Peyer's patch (tissue), 4 donors: ENCODE measurements at regions not wholly inside any gene's neighbourhood (a gene's known extent, or its start where the extent isn't known, plus 50 kb on each side); places are given as distances from the start of the nearest gene placed in this dataset.

Experiments
- DNase-seq, 3 donors: peaks; one replicate each; pipeline ENCODE4 v3.0.0-alpha.2; 2017 to 2019
- H3K27ac ChIP-seq, 4 donors: fragments of 200-600 bp; sonication (generic); one replicate each; pipeline ENCODE4 v1.5.1; 2016 to 2019
- H3K27me3 ChIP-seq, 2 donors: fragments of 200-600 bp; sonication (generic); one replicate each; pipeline ENCODE4 v1.5.1; 2019
- H3K36me3 ChIP-seq, 3 donors: fragments of 200-600 bp; sonication (generic); one replicate each; pipeline ENCODE4 v1.5.1; 2016 to 2019
- H3K4me1 ChIP-seq, 4 donors: fragments of 200-600 bp; sonication (generic); one replicate each; pipeline ENCODE4 v1.5.1; 2016 to 2019
- H3K4me3 ChIP-seq, 4 donors: fragments of 200-600 bp; sonication (generic); 1 replicate in 3 of 4; 2 replicates in 1 of 4; pipeline ENCODE4 v1.5.1; 2016 to 2019; ENCODE audit warnings: mild to moderate bottlenecking in 1 of 4
- H3K9me3 ChIP-seq, 4 donors: fragments of 200-600 bp; sonication (generic); one replicate each; pipeline ENCODE4 v1.5.1; 2016 to 2019; ENCODE audit warnings: mild to moderate bottlenecking in 1 of 4
- CTCF ChIP-seq, 6 experiments: fragments of 450-650 bp in 4 of 6; fragments of 200-600 bp in 2 of 6; sonication (generic) in 1 of 6; IDR thresholded peaks; one replicate each; pipeline ENCODE4 v1.5.1; 2017 to 2019; ENCODE audit warnings: antibody characterized with exemption in 6 of 6, mild to moderate bottlenecking in 3 of 6, moderate library complexity in 1 of 6
- POLR2A ChIP-seq, 2 donors: fragments of 450-650 bp; IDR thresholded peaks; one replicate each; pipeline ENCODE4 v1.5.1; 2017; ENCODE audit warnings: antibody characterized with exemption in 2 of 2, mild to moderate bottlenecking in 2 of 2, moderate library complexity in 2 of 2

GRCh38 chr1:56115701-56116100 lies 463.7 kb downstream of the PLPP3 start:
- no peak overlapping the region for H3K27ac ChIP-seq
- no peaks in the 10 kb centered on the region for H3K4me1 ChIP-seq
- H3K27me3 ChIP-seq = no peaks in the 10 kb centered on the region
- TF ChIP-seq CTCF (IDR thresholded peaks at IDR 0.05) (no peak), POLR2A (IDR thresholded peaks at IDR 0.05) (no peak)
- H3K36me3 ChIP-seq = no peaks in the 10 kb centered on the region
- DNase-seq = no peak
- no peaks in the 10 kb centered on the region for H3K9me3 ChIP-seq
- H3K4me3 ChIP-seq = no peak overlapping the region

GRCh38 chr1:56113679-56114078 lies 465.7 kb downstream of the PLPP3 start:
- no peak overlapping the region for H3K4me3 ChIP-seq
- no peak for DNase-seq
- H3K9me3 ChIP-seq = no peaks in the 10 kb centered on the region
- H3K4me1 ChIP-seq = no peaks in the 10 kb centered on the region
- TF ChIP-seq CTCF (IDR thresholded peaks at IDR 0.05) (no peak), POLR2A (IDR thresholded peaks at IDR 0.05) (no peak)
- no peaks in the 10 kb centered on the region for H3K27me3 ChIP-seq
- no peak overlapping the region for H3K27ac ChIP-seq
- no peaks in the 10 kb centered on the region for H3K36me3 ChIP-seq

- Histone ChIP-seq H3K27ac (no peak overlapping the region), H3K9me3 (no peaks in the 10 kb centered on the region), H3K4me1 (no peaks in the 10 kb centered on the region), H3K27me3 (no peaks in the 10 kb centered on the region), H3K4me3 (no peak overlapping the region), H3K36me3 (no peaks in the 10 kb centered on the region)
- DNase-seq = no peak
- TF ChIP-seq POLR2A (IDR thresholded peaks at IDR 0.05) = no peak
- no peak for TF ChIP-seq CTCF (IDR thresholded peaks at IDR 0.05)
Observed at GRCh38 chr1:56107275-56107638, 472.1 kb downstream of the PLPP3 start.

- Histone ChIP-seq H3K4me1 (no peaks in the 10 kb centered on the region), H3K4me3 (no peak overlapping the region), H3K27ac (no peak overlapping the region), H3K9me3 (no peaks in the 10 kb centered on the region), H3K27me3 (no peaks in the 10 kb centered on the region), H3K36me3 (no peaks in the 10 kb centered on the region)
- TF ChIP-seq POLR2A (IDR thresholded peaks at IDR 0.05) (no peak), CTCF (IDR thresholded peaks at IDR 0.05) (no peak)
- DNase-seq = no peak
Observed at GRCh38 chr1:56106531-56107274, 472.7 kb downstream of the PLPP3 start.

GRCh38 chr1:56105397-56105796 lies 474.0 kb downstream of the PLPP3 start:
- H3K4me1 ChIP-seq = no peaks in the 10 kb centered on the region
- H3K4me3 ChIP-seq = no peak overlapping the region
- no peaks in the 10 kb centered on the region for H3K27me3 ChIP-seq
- H3K27ac ChIP-seq = no peak overlapping the region
- H3K9me3 ChIP-seq = no peaks in the 10 kb centered on the region
- no peak for DNase-seq
- TF ChIP-seq POLR2A (IDR thresholded peaks at IDR 0.05) (no peak), CTCF (IDR thresholded peaks at IDR 0.05) (no peak)
- H3K36me3 ChIP-seq = no peaks in the 10 kb centered on the region
